ENCODE measurements at regions not wholly inside any gene's neighbourhood (a gene's known extent, or its start where the extent isn't known, plus 50 kb on each side); places are given as distances from the start of the nearest gene placed in this dataset.
"Not testable (repeated sequence)": the region's sequence is repeated elsewhere in the genome, so short reads cannot be mapped to it uniquely, and the experiment has no call there.

DNA sequence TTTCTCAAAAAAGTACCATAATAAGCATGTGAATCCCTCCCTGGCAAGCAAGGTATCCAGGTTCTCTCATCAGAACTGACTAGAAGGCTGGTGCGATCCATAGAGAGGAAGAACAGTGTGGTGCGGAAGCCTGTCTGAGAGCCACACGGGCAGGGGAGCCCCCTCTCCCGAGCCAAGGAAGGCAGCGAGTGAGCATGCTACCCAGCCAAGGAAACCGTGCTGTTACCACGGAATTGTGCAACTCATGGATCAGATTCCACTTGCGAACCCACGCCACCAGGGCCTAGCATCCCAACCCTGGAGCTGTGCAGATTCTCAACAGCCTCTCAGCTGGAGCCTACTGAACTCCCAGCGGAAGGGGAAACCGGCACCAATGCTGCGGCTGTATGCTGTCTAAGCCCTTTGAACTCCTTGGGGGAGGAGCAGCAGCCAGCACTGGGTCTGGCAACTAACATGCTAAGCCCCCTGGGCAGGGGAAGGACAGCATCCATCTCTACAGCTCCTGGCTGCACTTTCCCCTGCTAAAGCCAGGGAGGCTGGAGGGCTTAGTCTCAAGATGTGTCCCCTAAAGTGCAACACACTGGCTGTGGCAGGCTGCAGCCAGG is 823.1 kb downstream of the EPHA4 start:
- DNase-seq: no peak

DNA sequence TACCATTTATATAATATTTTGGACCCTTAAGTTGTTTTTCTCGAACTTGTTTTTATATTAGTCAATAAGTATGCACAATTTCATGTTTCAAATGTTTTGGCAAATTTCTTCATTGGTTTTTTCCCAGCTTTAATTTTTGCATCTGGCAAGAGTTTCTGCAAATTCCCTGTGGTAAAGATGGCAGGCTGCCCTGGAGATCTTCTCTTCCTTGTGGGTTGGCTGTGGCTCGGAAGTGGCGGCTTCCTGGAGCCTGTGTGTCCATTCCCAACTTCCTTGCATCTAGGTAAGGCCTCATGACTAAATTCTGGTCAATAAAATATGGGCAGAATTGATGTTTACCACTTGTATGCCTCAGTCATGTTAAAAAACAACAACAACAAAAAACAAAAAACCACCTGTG is 818.6 kb downstream of the EPHA4 start:
- DNase-seq: no peak

DNA sequence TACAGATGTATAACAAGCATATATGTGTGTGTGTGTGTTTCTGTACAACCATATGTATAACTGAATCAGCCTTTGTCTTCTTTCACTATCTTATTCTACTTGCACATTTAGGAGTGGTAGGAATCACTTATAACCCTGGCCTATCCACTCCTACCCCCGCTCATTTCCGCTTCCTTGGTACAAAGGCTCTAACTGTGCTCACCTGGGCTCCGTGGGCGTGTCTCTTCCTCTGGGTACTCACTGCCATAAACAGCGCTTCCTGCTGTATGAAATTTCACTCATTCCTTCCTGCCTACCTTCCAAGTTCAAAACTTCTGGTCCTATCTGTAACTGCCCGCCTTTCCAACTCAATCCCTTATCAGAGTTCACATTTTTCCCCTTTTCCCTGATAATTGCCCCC is 815.5 kb downstream of the EPHA4 start:
- DNase-seq: no peak

DNA sequence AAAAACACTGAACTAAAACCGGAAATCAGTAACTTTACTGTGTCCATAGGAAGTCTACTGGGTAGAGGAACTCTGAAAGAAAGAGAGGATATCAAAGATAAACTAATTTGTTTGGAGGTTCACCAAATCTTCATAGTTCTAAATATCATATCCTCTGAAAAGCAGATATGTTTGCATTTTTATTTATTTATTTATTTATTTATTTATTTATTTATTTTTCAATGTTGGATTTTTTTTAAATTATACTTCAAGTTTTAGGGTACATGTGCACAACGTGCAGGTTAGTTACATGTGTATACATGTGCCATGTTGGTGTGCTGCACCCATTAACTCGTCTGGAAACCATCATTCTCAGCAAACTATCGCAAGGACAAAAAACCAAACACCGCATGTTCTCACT is 813.7 kb downstream of the EPHA4 start:
- not testable (repeated sequence) for DNase-seq

DNA sequence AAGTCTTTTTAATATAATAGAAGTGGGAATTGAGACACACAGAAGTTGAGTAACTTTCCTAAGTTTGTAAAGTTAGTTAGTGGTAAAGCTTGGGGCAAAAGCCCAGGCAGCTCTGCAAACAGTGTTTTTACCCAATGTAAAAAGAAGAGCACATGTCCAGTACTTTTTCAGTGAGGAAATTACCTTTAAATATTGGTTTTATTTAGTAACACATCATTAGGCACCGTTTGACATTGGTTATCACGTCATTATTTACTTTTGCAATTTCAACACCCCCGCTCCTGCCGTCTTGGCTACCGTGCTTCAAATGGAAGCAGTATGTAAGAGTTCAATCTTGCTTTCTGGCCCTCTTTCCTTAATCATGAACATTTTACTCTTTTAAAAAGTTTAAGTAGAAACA is 807.9 kb downstream of the EPHA4 start:
- DNase-seq: no peak

DNA sequence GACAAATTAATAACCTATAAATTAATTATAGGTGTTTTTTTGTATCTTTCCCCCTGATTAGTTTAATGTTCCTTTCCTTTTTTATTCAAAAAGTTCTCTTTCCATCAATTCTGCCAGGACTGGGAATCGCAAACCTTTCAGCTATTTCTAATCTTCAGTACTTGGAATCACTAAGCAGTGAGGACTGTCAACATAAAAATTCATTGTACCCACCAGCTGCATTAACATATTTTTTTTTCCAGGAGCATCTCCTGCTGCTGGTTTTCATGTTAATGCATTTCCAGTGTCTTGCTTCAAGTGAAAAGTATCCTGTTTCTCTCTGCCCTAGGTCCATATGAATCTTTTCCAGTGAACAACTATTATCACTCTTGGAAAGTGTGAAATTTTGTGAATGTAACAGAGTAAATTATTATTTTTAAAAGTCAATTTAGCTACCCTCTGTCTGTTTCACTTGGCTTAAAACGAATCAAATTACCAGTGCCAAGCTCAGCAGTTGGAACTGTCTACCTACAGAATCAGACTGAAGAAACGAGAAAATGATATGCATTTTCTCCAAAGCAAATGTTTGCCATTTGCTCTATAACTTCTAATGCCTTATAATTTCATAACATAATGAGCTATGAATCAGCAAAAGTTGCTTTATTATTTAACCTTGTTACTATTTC is 804.4 kb downstream of the EPHA4 start:
- no peak for DNase-seq

DNA sequence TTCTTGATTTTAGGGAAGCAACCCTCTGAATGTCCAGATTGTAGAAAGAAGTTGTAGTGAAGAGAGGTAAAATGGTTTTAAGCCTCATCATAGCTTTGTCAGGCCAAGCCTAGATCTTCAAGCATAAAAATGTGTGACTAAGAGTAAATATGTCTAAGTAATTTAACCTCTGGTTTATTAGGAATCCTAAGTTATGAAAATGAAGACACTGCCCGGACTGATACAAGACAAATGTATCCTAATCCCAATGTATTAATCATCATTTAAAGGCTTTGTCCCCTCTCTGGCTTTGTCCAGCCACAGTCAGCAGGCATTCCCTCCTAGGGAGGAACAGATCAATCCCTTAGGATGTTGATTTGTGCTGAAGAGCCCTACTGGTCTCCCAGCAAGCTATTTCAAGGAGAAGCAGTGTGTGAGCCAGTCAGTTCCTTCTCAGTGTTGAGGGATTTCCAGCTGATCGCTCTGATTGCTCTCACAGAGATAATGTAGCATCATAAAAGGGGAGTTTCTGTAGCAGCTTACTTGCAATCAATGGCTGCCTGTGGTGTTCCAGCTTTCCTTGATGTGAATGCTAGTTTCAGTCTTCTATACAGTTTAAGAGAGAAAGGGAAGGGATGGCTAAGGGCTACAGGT is 796.1 kb downstream of the EPHA4 start:
- DNase-seq: no peak

DNA sequence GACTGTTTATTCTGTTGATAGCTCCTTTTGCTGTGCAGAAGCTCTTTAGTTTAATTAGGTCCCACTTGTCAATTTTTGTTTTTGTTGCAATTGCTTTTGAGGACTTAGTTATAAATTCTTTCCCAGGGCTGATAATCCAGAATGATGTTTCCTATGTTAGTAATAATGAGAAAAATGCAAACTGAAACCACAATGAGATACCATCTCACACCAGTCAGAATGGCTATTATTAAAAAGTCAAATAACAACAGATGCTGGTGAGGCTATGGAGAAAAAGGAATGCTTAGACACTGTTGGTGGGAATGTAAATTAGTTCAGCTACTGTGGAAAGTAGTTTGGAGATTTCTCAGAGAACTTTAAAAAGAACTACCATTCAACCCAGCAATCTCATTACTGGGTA is 793.0 kb downstream of the EPHA4 start:
- not testable (repeated sequence) for DNase-seq

DNA sequence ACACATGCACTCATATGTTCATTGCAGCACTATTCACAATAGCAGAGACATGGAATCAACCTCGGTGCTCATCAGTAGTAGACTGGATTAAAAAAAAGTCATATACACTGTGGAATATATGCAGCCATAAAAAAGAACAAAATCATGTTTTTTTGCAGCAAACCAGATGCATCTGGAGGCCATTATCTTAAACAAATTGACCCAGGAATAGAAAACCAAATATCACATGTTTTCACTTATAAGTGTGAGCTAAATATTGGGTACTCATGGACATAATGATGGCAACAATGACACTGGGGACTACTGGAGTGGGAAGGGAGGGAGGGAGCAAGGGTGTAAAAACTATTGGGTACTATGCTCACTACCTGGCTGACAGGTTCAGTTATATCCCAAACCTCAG is 792.6 kb downstream of the EPHA4 start:
- DNase-seq: no peak

DNA sequence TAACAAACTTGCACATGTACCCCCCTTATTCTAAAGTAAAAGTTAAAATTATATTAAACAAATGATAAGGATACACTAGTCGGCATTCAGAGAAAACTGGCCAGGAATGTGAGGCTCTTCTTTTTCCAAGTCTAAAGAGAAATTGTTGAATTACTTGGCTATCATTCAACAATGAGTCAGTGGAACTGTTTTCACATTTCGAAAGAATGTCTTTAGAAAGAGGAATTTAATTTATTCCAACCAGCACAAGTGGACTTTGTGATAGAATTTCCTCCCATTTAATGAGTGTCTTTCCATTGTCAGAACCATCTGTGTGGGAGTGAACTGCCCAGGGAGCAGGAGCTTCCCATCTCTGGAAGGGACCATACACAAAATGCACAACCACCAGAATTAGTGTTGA is 792.2 kb downstream of the EPHA4 start:
- no peak for DNase-seq

DNA sequence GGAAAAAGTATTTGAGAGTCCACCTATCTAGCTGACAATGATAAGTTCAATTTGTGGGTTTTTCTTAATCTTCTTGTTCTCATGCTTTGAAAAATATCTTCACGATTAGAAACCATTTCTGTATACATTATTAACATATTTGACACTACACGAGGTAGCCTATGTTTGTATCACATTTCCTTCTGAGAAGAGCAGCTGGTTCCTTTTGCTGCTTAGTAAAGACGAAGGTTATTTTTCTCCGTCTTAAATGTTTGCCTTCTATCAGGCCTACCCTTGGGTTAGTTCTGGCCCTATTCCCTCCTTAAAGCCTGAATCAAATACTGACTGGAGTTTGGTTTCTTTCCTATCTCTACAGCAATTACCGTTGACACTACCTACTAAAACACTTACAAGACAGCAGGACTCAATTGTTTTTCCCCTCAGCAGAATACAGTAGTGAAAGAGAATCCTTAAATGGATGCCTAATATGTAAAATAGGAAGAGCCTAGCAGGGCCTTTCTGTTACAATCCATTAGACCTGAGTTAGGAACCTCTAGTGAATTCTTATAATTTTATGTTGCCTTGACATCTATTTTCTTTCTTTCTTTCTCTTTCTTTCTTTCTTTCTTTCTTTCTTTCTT is 790.4 kb downstream of the EPHA4 start:
- DNase-seq: no peak

DNA sequence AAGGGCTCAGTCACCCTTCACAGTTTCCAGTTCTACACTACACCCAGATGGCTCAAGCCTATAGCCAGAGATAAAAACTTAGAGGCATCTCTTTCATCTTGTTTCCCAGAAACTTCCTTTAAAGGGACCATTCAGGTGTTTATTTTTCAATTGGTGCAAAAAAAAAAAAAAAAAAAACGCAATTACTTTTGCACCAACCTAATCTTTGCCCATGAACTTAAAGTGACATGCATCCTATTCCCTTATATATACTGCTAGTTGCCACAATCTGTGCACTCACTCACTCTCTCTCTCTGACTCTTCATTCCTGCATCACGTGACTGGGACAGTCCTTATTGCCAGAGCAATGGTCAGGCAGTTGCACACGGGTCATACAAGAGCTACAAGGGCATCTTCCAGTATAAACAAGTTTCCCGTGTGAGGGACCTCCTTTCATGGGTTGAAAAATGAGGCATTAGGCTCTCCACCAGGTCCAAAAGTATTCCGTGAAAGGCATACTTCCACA is 789.4 kb downstream of the EPHA4 start:
- DNase-seq: no peak

DNA sequence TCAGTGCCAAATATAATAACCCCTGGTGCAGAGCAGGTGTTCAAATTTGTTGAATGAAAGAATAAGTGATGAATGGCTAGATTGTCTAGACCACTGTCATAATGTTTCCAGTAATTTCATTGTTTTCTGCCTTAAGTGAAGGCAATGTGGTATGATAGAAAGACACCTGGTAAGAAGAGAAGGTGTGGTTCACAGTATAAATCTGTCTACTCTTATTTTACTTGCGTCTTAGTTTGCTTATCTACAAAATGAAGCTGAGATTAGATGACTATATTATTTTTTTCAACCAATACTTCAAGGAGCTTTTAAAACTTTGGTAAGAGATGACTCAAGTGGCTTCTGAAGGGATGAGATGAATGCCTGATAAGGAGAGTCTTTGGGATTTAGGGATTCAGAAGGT is 788.4 kb downstream of the EPHA4 start:
- DNase-seq: no peak

DNA sequence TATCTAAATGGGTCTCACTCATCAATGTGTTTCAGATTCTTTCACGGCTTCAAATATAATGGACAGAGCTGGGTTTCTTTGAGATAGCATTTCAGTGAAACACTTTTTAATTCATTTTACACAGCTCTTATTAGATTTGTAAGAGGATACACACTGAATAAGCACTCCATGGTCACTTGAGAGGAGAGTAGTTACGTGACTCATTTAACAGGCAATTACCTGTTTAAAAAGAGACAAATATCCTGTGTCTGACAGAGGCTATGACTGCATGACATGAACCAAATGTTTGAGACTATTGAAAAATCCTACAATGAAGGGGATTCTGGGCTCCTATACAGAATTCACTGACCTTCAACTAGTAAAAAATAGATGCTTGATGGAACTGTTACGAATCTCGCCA is 786.9 kb downstream of the EPHA4 start:
- no peak for DNase-seq

DNA sequence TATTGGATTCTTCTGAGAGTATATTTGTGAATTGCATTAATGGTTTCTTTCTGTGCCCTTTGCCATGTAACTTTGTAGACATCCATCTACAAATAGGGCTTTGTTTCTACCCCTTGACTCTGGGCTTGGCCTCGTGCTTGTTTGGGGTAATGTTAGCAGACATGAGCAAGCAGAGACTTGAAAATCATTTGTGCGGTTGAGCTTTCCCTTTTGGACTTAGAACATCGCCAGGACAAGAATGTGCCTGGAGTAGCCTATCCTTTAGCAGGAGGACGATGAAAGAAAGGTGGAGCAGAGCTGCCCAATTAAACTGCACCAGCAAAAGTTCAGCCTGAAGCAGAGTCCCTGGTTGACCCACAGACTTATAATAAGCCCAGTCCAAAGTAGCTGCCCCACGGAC is 785.9 kb downstream of the EPHA4 start:
- no peak for DNase-seq

DNA sequence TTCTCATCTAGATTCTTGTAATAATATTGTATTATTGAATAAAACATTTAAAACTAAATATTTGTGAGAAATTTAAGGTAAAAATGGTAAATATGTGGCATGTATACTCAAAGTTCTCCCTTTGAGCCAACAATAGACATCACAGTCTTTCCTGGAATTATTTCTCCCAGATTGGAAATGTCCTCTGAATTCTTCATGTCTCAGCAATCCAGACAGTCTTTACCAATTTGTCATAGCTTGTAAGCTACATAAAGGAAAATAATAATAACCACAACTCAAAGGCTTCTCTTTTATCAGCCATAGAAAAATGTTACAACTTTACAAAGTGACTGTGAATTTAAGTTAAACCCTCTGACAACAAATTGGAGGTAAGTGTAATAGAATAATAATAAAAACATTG is 784.9 kb downstream of the EPHA4 start:
- no peak for DNase-seq

DNA sequence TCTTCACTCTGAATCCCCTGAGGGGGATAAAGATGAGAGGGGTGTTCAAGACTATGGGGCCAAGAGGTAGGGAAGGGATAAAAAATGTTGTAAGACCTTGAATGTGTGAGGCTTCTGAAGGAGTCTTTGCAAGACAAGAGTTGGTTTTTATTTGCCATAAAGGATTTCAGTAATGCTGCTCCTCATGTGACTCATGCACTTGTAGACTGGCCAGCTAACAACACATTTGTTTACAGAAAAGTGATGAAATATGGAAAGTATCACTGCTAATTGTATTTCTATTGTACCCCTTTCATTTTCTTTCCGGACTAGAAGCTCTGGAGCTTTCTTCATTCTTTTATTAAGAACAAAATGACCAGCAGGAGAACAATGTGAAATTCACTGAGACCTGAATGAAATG is 782.1 kb downstream of the EPHA4 start:
- DNase-seq: no peak

DNA sequence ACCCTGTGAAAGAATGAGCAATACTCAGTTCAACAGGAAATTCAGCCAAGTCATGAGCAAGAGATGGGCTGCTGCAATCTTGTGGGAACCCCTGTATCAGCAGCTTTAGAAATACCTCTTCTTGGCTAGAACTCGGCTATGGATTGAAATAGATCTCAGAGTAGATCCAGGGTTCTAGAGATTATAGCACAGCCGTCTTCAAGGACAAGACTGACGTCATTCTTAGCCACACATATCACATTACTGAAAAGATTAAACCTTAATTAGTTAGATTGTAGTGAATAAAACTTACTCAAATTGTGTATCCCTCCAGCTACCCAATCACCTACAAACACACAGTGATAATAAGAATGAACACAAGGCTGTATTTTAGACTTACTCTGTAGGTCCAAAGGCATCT is 776.4 kb downstream of the EPHA4 start:
- no peak for DNase-seq

DNA sequence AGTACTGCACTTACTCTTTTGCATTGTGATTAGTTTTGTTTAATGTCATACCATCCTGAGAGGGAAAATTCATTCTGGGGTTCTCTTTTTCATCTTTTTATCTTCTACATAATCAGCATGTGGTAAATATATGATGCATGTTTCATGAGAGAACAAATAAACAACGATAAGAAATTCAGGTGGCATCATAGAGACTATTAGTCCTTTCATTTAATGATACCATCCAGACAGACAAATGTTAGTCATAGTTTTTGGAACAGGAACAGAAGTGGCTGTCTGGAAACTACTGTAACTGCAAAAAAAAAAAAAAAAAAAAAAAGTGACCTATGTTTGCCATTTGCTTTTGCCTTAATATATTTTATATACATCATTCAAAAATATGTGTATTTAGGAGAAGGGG is 761.0 kb downstream of the EPHA4 start:
- DNase-seq: no peak

DNA sequence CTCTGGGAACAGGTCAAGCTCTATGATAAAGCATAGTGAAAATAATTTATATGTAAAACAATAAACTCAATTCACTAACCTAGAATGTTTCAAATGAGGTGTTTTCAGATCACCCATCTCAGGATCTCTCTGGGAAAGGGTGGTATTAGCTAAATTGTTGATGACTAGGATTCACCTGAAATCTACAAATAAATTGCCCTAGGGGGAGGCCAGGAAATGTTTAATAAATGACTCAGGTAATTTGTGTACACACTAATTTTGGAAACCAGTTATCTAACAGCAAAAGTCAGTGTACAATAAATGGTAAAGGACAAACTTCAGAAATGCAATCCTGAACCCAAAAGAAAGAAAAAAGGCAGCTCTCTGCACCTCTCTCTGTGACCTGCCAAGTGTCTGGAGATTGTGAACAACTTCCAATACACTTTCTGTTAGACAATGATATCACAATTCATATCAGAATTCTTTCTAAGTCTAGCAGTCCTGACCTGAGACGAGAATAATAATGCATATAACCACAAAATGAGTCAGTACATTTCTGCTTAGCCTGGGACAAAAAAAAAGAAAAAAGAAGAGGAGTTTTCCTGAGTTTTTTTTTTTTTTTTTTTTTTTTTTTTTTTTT is 760.0 kb downstream of the EPHA4 start:
- no peak for DNase-seq

DNA sequence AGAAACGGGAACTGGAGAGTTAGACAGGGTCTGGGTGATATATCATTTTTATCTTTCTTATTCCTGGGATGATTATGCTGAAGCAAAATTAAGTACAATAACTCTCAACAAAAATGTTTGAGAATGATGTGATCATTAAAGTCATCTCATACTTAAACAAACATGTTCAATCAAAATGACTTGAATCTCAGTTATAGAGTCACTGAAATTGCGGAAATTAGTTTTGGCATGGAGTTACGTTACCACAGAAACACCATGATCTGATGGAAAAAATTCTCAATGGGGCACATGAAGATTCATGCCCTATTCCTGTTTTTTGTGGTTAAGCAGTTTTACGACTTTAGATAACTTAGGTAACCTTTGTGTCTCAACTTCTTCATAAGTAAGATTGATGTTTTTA is 757.7 kb downstream of the EPHA4 start:
- no peak for DNase-seq

DNA sequence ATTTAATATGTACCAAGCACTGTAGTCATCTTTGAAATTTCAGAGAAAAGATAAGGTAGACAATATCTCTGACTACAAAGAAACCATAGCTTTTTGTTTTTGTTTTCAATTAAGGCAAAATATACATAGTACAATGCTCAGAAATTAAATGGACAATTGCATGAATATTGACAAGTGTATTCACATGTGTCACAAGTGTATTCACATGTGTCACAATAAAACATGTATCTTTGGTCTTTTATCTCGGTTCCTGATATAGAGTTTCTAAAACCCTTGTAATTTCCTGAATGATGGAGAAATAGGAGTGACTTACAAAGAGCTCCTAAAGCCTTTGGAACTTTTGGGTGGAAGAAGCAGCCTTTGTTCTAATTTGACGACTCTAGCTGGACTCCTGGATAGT is 756.4 kb downstream of the EPHA4 start:
- DNase-seq: no peak

DNA sequence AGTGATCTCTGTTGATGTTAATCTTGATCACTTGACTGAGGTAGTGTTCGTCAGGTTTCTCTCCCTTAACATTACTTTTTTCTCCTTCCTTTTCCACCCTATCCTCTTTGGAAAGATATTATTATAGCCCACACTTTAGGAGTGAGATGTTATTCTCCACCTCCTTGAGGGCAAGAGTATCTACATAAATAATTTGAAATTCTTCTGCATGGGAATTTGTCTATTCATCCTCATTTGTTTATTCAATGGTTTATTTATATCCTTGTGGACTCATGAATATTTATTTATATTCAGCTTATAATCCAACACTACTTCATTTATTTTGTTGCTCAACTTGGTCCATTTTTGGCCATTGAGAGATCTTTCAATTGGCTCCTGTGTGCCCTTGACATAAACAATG is 750.4 kb downstream of the EPHA4 start:
- DNase-seq: no peak

DNA sequence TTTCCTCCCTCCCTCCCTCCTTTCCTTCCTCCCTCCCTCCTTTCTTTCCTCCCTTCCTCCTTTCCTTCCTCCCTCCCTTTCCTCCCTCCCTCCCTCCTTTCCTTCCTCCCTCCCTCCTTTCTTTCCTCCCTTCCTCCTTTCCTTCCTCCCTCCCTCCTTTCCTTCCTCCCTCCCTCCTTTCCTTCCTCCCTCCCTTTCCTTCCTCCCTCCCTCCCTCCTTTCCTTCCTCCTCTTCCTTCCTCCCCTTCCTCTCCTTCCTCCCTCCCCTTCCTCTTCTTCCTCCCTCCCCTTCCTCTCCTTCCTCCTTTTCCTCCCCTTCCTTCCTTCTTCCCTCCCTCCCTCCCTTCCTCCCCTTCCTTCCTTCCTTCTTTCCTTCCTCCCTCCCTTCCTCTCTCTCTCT is 748.5 kb downstream of the EPHA4 start:
- DNase-seq: not testable (repeated sequence)
